ENCODE measurements at regions not wholly inside any gene's neighbourhood (a gene's known extent, or its start where the extent isn't known, plus 50 kb on each side); places are given as distances from the start of the nearest gene placed in this dataset.
"Not testable (repeated sequence)": the region's sequence is repeated elsewhere in the genome, so short reads cannot be mapped to it uniquely, and the experiment has no call there.

DNA sequence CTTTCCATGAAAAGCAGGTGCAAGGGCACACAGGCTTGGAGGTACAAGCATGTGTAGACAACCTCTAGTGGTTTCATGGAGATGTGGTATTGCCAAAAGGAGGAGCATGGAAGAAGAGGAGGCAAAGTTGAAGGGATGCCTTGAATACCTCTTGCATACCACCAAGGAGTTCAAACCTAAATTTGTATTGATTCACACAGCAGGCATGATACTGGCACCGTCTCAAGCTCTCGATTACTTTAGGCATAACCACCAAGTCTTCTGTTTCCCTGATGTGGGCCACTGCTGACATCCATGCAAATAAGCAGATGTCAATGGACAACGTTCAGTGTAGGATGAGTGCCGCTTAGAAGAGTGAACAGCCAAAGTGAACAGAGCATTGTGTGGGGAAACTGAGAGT is 87.1 kb downstream of the SCN11A start:
- no peak for DNase-seq (ENCODE audit: low read depth)

DNA sequence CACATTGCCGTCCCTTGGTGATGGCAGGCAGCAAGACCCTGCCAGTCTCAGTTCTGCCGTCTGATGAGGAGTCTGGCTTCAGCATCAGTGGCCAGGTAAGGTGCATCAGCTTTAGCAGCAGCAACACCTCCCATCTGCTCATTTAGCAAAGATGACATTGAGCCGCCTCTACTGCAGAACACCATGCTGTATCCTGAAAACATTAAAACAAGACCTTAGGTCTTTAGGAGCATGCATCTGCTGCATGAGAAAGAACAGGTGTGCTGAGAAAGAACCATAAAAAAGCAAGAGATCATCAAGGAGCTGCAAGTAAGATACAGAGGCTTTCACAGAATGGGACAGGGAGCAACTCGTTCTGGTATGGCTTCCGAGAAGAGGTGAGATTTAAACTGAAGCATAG is 87.5 kb downstream of the SCN11A start:
- no peak for DNase-seq (ENCODE audit: low read depth)

DNA sequence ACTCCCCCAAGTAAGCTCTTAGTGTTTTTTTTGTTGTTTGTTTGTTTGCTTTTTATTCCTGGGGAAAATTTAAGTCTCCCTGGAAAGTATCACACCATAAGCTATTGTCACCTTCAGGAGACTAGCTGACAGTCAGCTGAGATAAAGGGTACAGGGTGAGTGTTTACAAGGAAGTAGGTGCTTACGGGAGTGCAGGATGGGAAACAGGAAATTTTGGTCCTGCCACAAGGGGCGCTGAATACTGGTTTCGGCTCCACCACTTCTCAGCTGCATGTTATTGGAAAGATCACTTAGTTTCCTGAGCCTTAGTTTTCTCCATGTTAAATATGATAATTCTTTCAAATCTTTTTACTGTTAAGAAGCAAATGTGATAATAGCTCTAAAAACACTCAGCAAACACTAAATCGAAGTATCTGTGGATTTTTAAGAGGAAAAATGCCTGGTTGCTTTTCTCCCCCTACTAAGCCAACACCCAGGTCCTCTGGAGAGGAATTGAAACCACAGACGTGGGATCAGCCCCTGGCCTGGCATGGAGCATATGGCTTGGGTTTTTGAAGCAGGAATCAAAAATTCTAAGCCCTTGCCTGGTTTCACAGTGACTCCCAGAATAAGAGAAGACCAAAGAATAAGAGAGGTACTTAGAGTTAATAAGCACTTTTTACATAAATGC is 90.7 kb downstream of the SCN11A start:
- DNase-seq (ENCODE audit: low read depth) = peak; percentile 18

DNA sequence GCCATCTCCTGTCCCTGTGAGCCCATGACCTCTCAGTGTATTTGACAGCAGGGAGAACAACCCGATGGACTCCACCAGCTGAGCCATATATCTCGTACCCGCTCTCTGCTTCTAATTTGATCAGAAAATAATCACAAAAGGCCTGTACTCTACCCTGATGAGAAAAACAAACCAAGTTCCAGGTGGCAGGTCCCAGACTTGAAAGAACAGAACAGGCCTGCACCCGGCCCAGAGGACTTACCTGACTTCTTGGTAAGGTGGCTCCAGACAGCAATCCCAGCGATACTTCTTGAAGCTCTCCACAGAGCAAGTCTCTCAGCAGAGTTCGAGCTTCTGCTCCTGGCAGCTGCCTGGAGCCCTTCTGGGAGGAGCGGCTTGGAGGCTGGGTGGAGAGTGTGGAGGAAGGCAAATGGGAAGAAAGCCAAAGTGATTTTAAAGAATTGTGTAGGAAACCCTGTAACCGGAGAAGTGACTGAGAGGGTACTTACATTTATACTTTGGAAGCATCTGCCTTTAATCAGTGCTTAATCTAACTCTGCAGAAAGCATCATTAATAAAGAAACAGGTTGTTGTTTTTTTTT is 91.6 kb downstream of the SCN11A start:
- DNase-seq (ENCODE audit: low read depth) = no peak

DNA sequence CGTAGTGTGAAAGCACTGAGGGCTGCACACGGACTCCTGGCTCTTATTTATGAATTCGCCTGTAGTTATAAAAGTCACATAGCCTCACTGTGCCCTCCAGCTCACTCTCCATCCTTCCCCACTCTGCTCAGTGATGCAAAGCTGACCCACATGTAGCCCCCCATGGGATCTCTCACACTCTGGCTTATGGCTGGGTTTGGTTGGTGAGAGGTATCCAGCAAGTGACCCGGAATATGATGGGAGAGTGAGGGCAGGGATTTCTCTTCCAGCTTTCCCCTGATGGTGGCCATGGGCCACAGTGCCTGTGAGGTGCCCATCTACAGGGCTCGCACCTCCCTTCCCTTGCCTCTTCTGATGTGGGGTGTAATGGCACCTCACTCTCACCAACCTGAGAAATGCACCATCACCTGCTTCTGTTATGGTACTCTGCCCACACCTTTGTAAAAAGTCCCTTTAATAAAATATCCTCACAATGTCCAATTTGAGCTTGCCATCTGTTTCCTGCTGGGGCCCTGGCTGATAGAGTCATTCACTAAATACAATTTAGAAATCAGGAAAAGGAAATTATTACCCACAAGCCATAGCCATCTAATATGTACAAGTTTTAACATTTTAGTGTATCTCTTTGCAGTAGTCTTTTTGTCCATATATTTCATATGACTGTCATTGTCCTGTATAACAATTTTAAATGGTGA is 93.6 kb downstream of the SCN11A start:
- DNase-seq (ENCODE audit: low read depth) = no peak

- no peak for DNase-seq (ENCODE audit: low read depth)
These were observed 94.4 kb downstream of the SCN11A start for GRCh38 chr3:38957296-38957695.

GRCh38 chr3:38952721-38953120 is 99.0 kb downstream of the SCN11A start:
- no peak for DNase-seq (ENCODE audit: low read depth)

GRCh38 chr3:38951167-38951566 is 100.6 kb downstream of the SCN11A start:
- DNase-seq (ENCODE audit: low read depth) = not testable (repeated sequence)

DNA sequence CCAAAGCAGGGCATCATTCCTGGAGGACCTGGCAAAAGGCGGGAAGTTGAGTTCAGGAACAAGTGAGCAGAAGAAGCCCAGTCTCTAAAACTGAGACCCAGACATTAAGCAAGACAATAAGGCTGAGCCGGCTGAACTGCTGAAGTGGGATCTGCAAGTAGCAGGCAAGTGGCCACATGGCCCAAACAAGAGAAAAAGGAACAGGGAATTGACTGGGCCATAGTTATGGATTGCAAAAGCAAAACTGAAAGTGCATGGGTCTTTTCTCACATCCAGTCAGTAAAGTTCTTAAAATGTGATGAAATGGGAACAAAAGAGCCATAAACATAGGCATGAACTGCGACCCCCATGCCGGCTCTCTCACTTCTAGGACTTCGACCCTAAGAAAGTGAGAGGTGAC is 101.2 kb downstream of the SCN11A start:
- DNase-seq (ENCODE audit: low read depth) = no peak

DNA sequence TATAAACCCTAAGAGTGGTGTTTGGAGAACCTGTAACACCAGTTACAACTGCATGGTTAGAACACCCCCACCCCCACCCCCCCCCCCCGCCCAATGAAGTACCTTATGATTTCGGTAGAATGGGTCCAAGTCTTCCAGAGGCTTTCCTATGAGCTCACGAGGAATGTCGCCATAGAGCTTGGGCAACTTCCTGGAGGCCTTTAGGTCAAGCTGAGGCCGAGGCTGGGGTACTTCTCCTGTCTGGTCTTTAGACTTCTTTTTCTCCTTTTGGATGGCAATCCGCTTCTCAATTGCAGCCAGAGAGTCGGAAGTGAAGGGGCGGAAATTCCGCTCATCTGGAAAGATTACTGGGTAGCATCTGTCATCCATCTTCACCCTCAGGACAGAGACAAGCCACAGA is 101.8 kb downstream of the SCN11A start:
- DNase-seq (ENCODE audit: low read depth) = no peak

DNA sequence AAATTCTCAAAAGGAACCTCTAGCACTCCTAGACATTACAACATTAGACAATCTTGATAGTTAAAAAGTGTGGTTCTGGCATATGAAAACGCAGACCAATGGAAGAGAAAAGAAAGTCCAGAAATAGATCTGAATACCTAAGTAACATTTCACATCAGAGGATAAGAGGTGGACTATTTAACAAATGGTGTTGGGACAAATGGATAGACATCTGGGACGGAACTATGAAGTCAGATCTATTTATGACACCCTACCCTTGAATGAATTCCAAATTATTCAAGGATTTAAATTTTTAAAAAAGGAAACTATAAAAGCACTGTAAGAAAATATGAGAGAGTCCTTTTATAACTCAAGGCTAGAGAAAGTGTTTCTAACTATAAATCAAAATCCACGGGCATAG is 111.3 kb downstream of the SCN11A start:
- no peak for DNase-seq (ENCODE audit: low read depth)

- no peak for DNase-seq (ENCODE audit: low read depth)
These were observed 109.3 kb upstream of the SCN10A start for GRCh38 chr3:38925351-38925750.

- no peak for DNase-seq (ENCODE audit: low read depth)
These were observed 100.7 kb upstream of the SCN10A start for GRCh38 chr3:38916706-38917105.

DNA sequence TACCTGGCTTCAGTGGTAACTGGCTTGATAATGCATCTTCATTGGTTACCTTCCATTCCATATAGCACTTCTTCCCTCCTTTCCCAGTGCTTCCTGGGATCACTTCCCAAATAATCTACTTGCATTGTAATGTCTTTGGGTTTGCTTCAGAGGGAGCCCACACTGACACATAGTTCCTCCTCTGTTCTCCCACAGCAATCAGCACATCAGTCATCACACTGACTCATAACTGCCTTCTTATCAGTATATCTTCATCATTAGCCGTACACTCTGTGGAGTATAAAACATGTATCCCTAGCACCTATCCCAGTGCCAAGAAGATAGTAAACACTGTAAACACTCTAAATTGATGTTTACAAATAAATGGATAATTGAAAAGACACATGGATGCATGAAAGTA is 91.4 kb upstream of the SCN10A start:
- no peak for DNase-seq (ENCODE audit: low read depth)

DNA sequence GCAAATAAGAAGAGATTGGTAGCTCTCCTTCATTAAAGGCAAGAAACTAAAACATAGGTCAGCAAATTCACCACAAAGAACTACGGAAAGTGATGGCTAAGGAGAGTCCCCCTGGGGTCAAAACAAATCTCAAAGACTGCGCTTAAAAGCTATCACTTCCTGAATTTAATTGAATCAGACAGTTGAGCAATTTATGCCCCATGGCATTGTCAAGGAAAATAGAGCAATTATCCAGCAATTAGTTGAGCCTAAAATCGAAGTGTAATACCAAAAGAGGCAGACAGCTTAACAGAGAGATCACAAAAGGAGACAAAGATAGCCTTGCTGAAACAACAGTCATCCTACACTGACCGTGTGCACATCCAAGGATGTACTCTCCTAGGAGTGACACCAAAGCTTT is 74.4 kb upstream of the SCN10A start:
- no peak for DNase-seq (ENCODE audit: low read depth)

DNA sequence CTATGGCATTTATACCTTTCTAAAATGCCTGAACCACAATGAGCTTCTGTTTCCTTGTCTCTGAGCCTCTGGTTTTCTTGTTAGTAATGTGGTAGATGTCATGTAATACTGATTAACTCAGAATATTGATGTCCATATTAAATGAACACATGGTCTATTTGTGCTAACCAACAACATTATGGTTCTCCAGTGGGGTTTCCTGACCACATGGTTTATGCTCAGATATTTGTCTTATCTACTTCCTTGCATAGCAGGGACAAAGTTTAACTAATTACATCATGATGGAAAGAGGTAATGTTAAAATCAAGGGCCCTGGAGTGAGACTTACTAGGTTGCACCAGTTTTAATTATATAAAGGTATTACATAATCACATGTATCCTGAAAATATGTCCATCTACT is 62.6 kb upstream of the SCN10A start:
- DNase-seq (ENCODE audit: low read depth) = no peak
